HCT116 (cell line): ENCODE measurements at regions not wholly inside any gene's neighbourhood (a gene's known extent, or its start where the extent isn't known, plus 50 kb on each side); places are given as distances from the start of the nearest gene placed in this dataset.
A peak's percentile ranks its signal among the peaks of the same experiment; 100 is the strongest.

Source experiments
- ATAC-seq: fragments of 200-7000 bp; cut with Tn5 transposase; 2 replicates; pipeline ENCODE4 v1.9.1; 2020; ENCODE audit warnings: mild to moderate bottlenecking, moderate library complexity
- BruUV-seq: library from RNA; stranded (reverse); fragments of 400-500 nt; replicated peaks from 2 replicates; lab custom pipeline; 2021; lab: Mats Ljungman, UMichigan
- CTCF ChIA-PET: fragments of 300-600 bp; sonication (Branson Sonifier 250); formaldehyde crosslinking; loops from one replicate; lab custom pipeline; 2021; ENCODE audit warnings: antibody characterized with exemption; lab: Charles Lee
- POLR2A ChIA-PET: fragments of 300-600, 350-600 bp; sonication (Branson Sonifier 250); formaldehyde crosslinking; loops from one replicate; lab custom pipeline; 2021; ENCODE audit warnings: antibody characterized with exemption; lab: Charles Lee
- RAD21 ChIA-PET, 2 experiments: fragments of 300-600 bp; sonication (Branson Sonifier 250); formaldehyde crosslinking; loops; one replicate each; lab custom pipeline; 2023; ENCODE audit warnings: low total read pairs in 2 of 2; ENCODE audit not compliant: uncharacterized antibody in 2 of 2, unreplicated experiment in 2 of 2, low non-redundant PET in 1 of 2; lab: Charles Lee
- DNase-seq: peaks from one replicate; pipeline ENCODE4 v3.0.0-alpha.2; 2010; ENCODE audit warnings: low read depth, low spot score
- H2AFZ ChIP-seq: fragments of 200-600 bp; shearing (Covaris generic), sonication (generic); 2 replicates; pipeline ENCODE4 v1.6.1; 2017; ENCODE audit warnings: low read depth, mixed run types, mixed read lengths, antibody characterized with exemption, low read length; ENCODE audit not compliant: poor library complexity, severe bottlenecking
- H3K27ac ChIP-seq: 2 replicates; pipeline ENCODE4 v1.5.1; 2012; ENCODE audit warnings: low read depth, low read length
- H3K27me3 ChIP-seq: fragments of 200-600 bp; sonication (generic); 2 replicates; pipeline ENCODE4 v1.6.1; 2016; ENCODE audit warnings: mixed run types, low read length, mixed read lengths; ENCODE audit not compliant: insufficient read depth
- H3K36me3 ChIP-seq, 2 experiments: fragments of 200-500 bp in 1 of 2; fragments of 200-600 bp in 1 of 2; sonication (Bioruptor generic) in 1 of 2; sonication (generic) in 1 of 2; 2 replicates each; pipeline versions ENCODE4 v1.5.1 to v1.6.1; 2014 to 2016; ENCODE audit warnings: low read length in 2 of 2, inconsistent platforms in 1 of 2, mixed read lengths in 1 of 2, mixed run types in 1 of 2; ENCODE audit not compliant: insufficient read depth in 2 of 2, control insufficient read depth in 1 of 2
- H3K4me1 ChIP-seq, 2 experiments: fragments of 200-600 bp in 1 of 2; sonication (generic) in 1 of 2; 2 replicates each; pipeline versions ENCODE4 v1.5.1 to v1.6.1; 2012 to 2017; ENCODE audit warnings: low read length in 2 of 2, inconsistent platforms in 1 of 2, mild to moderate bottlenecking in 1 of 2, mixed read lengths in 1 of 2, mixed run types in 1 of 2, moderate library complexity in 1 of 2; ENCODE audit not compliant: insufficient read depth in 2 of 2, control insufficient read depth in 1 of 2
- H3K4me2 ChIP-seq: fragments of 200-600 bp; sonication (generic); 2 replicates; pipeline ENCODE4 v1.6.1; 2017; ENCODE audit warnings: mixed run types, low read length, mixed read lengths
- H3K4me3 ChIP-seq, 2 experiments: fragments of 200-600 bp in 1 of 2; sonication (generic) in 1 of 2; replicated peaks in 1 of 2; 2 replicates each; pipeline ENCODE4 v1.5.1; 2011 to 2016; ENCODE audit warnings: low read length in 2 of 2, control low read depth in 1 of 2, low read depth in 1 of 2, mild to moderate bottlenecking in 1 of 2, mixed read lengths in 1 of 2, mixed run types in 1 of 2
- H3K79me2 ChIP-seq: fragments of 200-600 bp; sonication (generic); 2 replicates; pipeline ENCODE4 v1.6.1; 2017; ENCODE audit warnings: mild to moderate bottlenecking, mixed run types, low read length, moderate library complexity, mixed read lengths; ENCODE audit not compliant: insufficient read depth
- H3K9ac ChIP-seq: fragments of 200-600 bp; sonication (generic); 2 replicates; pipeline ENCODE4 v1.6.1; 2016; ENCODE audit warnings: low read length, mixed read lengths
- H3K9me2 ChIP-seq: fragments of 200-600 bp; sonication (generic), shearing (Covaris generic); 2 replicates; pipeline ENCODE4 v1.6.1; 2017; ENCODE audit warnings: mixed run types, mild to moderate bottlenecking, moderate library complexity; ENCODE audit not compliant: insufficient read depth
- H3K9me3 ChIP-seq, 2 experiments: fragments of 200-500 bp in 1 of 2; fragments of 200-600 bp in 1 of 2; sonication (Bioruptor generic) in 1 of 2; sonication (generic) in 1 of 2; 2 replicates each; pipeline ENCODE4 v1.6.1; 2014 to 2017; ENCODE audit warnings: low read length in 2 of 2, mixed read lengths in 2 of 2, inconsistent platforms in 1 of 2, low read depth in 1 of 2, mild to moderate bottlenecking in 1 of 2, mixed run types in 1 of 2, moderate library complexity in 1 of 2; ENCODE audit not compliant: control insufficient read depth in 1 of 2, insufficient read depth in 1 of 2
- H4K20me1 ChIP-seq: fragments of 200-600 bp; sonication (generic), shearing (Covaris generic); 2 replicates; pipeline ENCODE4 v1.6.1; 2017; ENCODE audit warnings: mixed run types, mild to moderate bottlenecking, moderate library complexity; ENCODE audit not compliant: insufficient read depth
- ATF3 ChIP-seq: IDR thresholded peaks from 2 replicates; pipeline ENCODE4 v1.6.1; 2012
- CEBPB ChIP-seq: IDR thresholded peaks from 2 replicates; pipeline ENCODE4 v1.6.1; 2012; ENCODE audit warnings: low read depth
- EGR1 ChIP-seq: IDR thresholded peaks from 2 replicates; pipeline ENCODE4 v1.6.1; 2012; ENCODE audit warnings: low read depth
- ELF1 ChIP-seq: IDR thresholded peaks from 2 replicates; pipeline ENCODE4 v1.6.1; 2012; ENCODE audit warnings: low read depth, borderline replicate concordance
- EZH2 ChIP-seq: fragments of 200-600 bp; sonication (generic); IDR thresholded peaks from 2 replicates; pipeline ENCODE4 v1.6.1; 2017; ENCODE audit warnings: antibody characterized with exemption, mixed run types
- JUND ChIP-seq: IDR thresholded peaks from 2 replicates; pipeline ENCODE4 v1.6.1; 2012
- POLR2AphosphoS5 ChIP-seq: IDR thresholded peaks from 2 replicates; pipeline ENCODE4 v1.6.1; 2011; ENCODE audit warnings: mild to moderate bottlenecking, low read depth, low read length, moderate library complexity
- SIN3A ChIP-seq: IDR thresholded peaks from 2 replicates; pipeline ENCODE4 v1.6.1; 2012; ENCODE audit warnings: low read depth
- SP1 ChIP-seq: IDR thresholded peaks from 2 replicates; pipeline ENCODE4 v1.6.1; 2012; ENCODE audit warnings: low read depth
- YY1 ChIP-seq: IDR thresholded peaks from 2 replicates; pipeline ENCODE4 v1.6.1; 2011; ENCODE audit warnings: low read length, low read depth, moderate library complexity, mild to moderate bottlenecking; ENCODE audit not compliant: insufficient replicate concordance; ENCODE audit errors: extremely low read depth
- ZFX ChIP-seq: fragments of 450-650 bp; IDR thresholded peaks from 2 replicates; pipeline ENCODE4 v1.6.1; 2017
- ZNF274 ChIP-seq: fragments of 200-500 bp; sonication (Bioruptor generic); IDR thresholded peaks from 2 replicates; pipeline ENCODE4 v1.6.1; 2014; ENCODE audit warnings: mild to moderate bottlenecking, low read depth, low read length, inconsistent platforms
- intact Hi-C: fragments of 100-400 bp; cut with micrococcal nuclease; formaldehyde crosslinking; loops from 2 replicates; pipeline ENCODE4 v1.10.0; 2022

- TF ChIP-seq SIN3A = no peak
- no peak for TF ChIP-seq ELF1
- no peak for TF ChIP-seq POLR2AphosphoS5
- TF ChIP-seq EZH2 = no peak
- TF ChIP-seq JUND = no peak
- TF ChIP-seq SP1 = no peak
These were observed 1110.8 kb upstream of the POT1 start (continued) for GRCh38 chr7:126040114-126041045.

GRCh38 chr7:126026421-126027088 is 1096.9 kb upstream of the POT1 start:
- no peak overlapping the region for H3K4me3 ChIP-seq
- no peak overlapping the region for H3K9ac ChIP-seq
- no peaks in the 10 kb centered on the region for H3K36me3 ChIP-seq
- CTCF ChIA-PET = no interaction called here
- ATAC-seq = peak; percentile 36; the same call in 1 of the 2 replicates
- no peaks in the 10 kb centered on the region for H3K27me3 ChIP-seq
- RAD21 ChIA-PET = no interaction called here
- intact Hi-C loops = no loop called here
- peak; percentile 4 for DNase-seq
- H2AFZ ChIP-seq = peak overlapping the region; percentile 77
- no peaks in the 10 kb centered on the region for H3K4me1 ChIP-seq
- TF ChIP-seq CEBPB (no peak), JUND (no peak), SP1 (no peak), EGR1 (no peak), ATF3 (no peak), ZNF274 (no peak), ZFX (no peak), YY1 (no peak)
- TF ChIP-seq, all 23 proteins: peak for 0
- no peaks in the 10 kb centered on the region for H3K79me2 ChIP-seq
- H3K9me2 ChIP-seq = no peaks in the 10 kb centered on the region; the same call in 1 of the 2 replicates
- POLR2A ChIA-PET = no interaction called here
- no peak overlapping the region for H3K27ac ChIP-seq
- H3K9me3 ChIP-seq = no peaks in the 10 kb centered on the region
- BruUV-seq = no TSS peak
- H4K20me1 ChIP-seq = no peaks in the 10 kb centered on the region
- no peak overlapping the region for H3K4me2 ChIP-seq
